OCI-LY7 (cell line): ENCODE measurements at regions not wholly inside any gene's neighbourhood (a gene's known extent, or its start where the extent isn't known, plus 50 kb on each side); places are given as distances from the start of the nearest gene placed in this dataset.
"Not testable (repeated sequence)": the region's sequence is repeated elsewhere in the genome, so short reads cannot be mapped to it uniquely, and the experiment has no call there.

ENCODE experiments used
- BruUV-seq: library from RNA; stranded (reverse); fragments of 400-500 nt; replicated peaks from 2 replicates; lab custom pipeline; 2021; lab: Mats Ljungman, UMichigan
- CTCF ChIA-PET: fragments of 300-600 bp; sonication (Branson Sonifier 250); formaldehyde crosslinking; loops from one replicate; lab custom pipeline; 2022; ENCODE audit warnings: antibody characterized with exemption; ENCODE audit not compliant: unreplicated experiment; lab: Charles Lee
- POLR2A ChIA-PET: fragments of 300-600 bp; sonication (Branson Sonifier 250); formaldehyde crosslinking; loops from one replicate; lab custom pipeline; 2022; ENCODE audit warnings: antibody characterized with exemption; lab: Charles Lee
- DNase-seq: peaks from one replicate; pipeline ENCODE4 v3.0.0-alpha.2; 2015; ENCODE audit warnings: low spot score
- H2AFZ ChIP-seq: fragments of 200-600 bp; sonication (generic), shearing (Covaris generic); 2 replicates; pipeline ENCODE4 v1.6.1; 2014; ENCODE audit warnings: mild to moderate bottlenecking, antibody characterized with exemption, low read length, moderate library complexity
- H3K27ac ChIP-seq: fragments of 200-600 bp; sonication (generic); 2 replicates; pipeline ENCODE4 v1.5.1; 2014; ENCODE audit warnings: mixed run types, low read depth, mild to moderate bottlenecking, moderate library complexity, low read length, inconsistent platforms; ENCODE audit not compliant: poor library complexity, severe bottlenecking
- H3K36me3 ChIP-seq: fragments of 200-600 bp; sonication (generic); 2 replicates; pipeline ENCODE4 v1.6.1; 2014; ENCODE audit warnings: mild to moderate bottlenecking, antibody characterized with exemption, low read length, moderate library complexity, mixed read lengths; ENCODE audit not compliant: insufficient read depth
- H3K4me1 ChIP-seq: fragments of 200-600 bp; sonication (generic); 2 replicates; pipeline ENCODE4 v1.5.1; 2014; ENCODE audit warnings: mild to moderate bottlenecking, low read length; ENCODE audit not compliant: insufficient read depth, poor library complexity, severe bottlenecking
- H3K4me2 ChIP-seq: fragments of 200-600 bp; sonication (generic); 2 replicates; pipeline ENCODE4 v1.6.1; 2014; ENCODE audit warnings: mild to moderate bottlenecking, low read length
- H3K4me3 ChIP-seq: fragments of 200-600 bp; sonication (generic); 2 replicates; pipeline ENCODE4 v1.5.1; 2014; ENCODE audit warnings: mild to moderate bottlenecking, low read depth, low read length; ENCODE audit not compliant: poor library complexity, severe bottlenecking
- H3K79me2 ChIP-seq: fragments of 200-600 bp; sonication (generic); 2 replicates; pipeline ENCODE4 v1.6.1; 2016; ENCODE audit warnings: low read depth, mild to moderate bottlenecking, low read length, moderate library complexity, mixed read lengths; ENCODE audit not compliant: insufficient read depth
- H3K9me2 ChIP-seq: fragments of 200-600 bp; sonication (generic); 2 replicates; pipeline ENCODE4 v1.6.1; 2016; ENCODE audit warnings: mild to moderate bottlenecking, low read length, mixed read lengths; ENCODE audit not compliant: insufficient read depth
- H3K9me3 ChIP-seq: fragments of 200-600 bp; sonication (generic); 2 replicates; pipeline ENCODE4 v1.6.1; 2014; ENCODE audit warnings: mild to moderate bottlenecking, mixed run types, low read length, mixed read lengths
- H4K20me1 ChIP-seq: fragments of 200-600 bp; sonication (generic); 2 replicates; pipeline ENCODE4 v1.6.1; 2014; ENCODE audit warnings: mild to moderate bottlenecking, antibody characterized with exemption, low read length, moderate library complexity, mixed read lengths; ENCODE audit not compliant: insufficient read depth
- EZH2phosphoT487 ChIP-seq: fragments of 200-600 bp; sonication (generic); IDR thresholded peaks from 2 replicates; pipeline ENCODE4 v1.6.1; 2018; ENCODE audit warnings: low read depth, borderline replicate concordance, mild to moderate bottlenecking, mixed run types, antibody characterized with exemption, low read length, moderate library complexity, mixed read lengths
- intact Hi-C: fragments of 100-400 bp; cut with micrococcal nuclease; formaldehyde crosslinking; loops from one replicate; pipeline ENCODE4 v1.10.0; 2022; ENCODE audit not compliant: unreplicated experiment
- TF ChIP-seq, protein P1 (sequence below): fragments of 200-600 bp; sonication (generic); conservative IDR thresholded peaks from 2 replicates; pipeline ENCODE4 v1.5.1; 2014; ENCODE audit warnings: mild to moderate bottlenecking, antibody characterized with exemption, low read length, moderate library complexity, mixed read lengths

DNA sequence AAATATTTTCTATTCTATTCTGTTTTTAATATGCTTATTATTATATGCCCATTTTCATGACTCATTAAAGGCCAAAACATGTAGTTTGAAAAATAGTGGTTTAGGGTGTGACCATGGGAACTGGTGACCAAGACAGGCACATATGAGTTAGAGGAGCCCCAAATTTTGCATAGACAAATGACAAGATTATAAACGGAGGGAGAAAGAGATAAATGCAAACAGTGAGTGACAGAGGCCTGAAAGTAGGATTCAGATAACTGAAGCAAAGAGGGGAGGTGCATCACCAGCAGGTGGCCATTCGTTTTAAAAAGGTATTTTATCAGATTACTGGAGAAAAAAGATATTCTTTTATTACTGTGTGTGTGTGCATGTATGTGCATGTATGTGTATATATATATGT is 391.5 kb upstream of the CHORDC1 start:
- Histone ChIP-seq H3K9me3 (no peaks in the 10 kb centered on the region), H2AFZ (no peak overlapping the region), H3K4me3 (no peak overlapping the region), H3K4me2 (no peak overlapping the region), H3K4me1 (no peaks in the 10 kb centered on the region), H4K20me1 (no peaks in the 10 kb centered on the region), H3K36me3 (no peaks in the 10 kb centered on the region), H3K9me2 (no peaks in the 10 kb centered on the region), H3K79me2 (no peaks in the 10 kb centered on the region), H3K27ac (no peak overlapping the region)
- no TSS peak for BruUV-seq
- intact Hi-C loops, result no loop called here
- TF ChIP-seq EZH2phosphoT487, result no peak
- TF ChIP-seq, protein P1, sequence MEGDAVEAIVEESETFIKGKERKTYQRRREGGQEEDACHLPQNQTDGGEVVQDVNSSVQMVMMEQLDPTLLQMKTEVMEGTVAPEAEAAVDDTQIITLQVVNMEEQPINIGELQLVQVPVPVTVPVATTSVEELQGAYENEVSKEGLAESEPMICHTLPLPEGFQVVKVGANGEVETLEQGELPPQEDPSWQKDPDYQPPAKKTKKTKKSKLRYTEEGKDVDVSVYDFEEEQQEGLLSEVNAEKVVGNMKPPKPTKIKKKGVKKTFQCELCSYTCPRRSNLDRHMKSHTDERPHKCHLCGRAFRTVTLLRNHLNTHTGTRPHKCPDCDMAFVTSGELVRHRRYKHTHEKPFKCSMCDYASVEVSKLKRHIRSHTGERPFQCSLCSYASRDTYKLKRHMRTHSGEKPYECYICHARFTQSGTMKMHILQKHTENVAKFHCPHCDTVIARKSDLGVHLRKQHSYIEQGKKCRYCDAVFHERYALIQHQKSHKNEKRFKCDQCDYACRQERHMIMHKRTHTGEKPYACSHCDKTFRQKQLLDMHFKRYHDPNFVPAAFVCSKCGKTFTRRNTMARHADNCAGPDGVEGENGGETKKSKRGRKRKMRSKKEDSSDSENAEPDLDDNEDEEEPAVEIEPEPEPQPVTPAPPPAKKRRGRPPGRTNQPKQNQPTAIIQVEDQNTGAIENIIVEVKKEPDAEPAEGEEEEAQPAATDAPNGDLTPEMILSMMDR, result no peak
- ChIA-PET CTCF (no interaction called here), POLR2A (no interaction called here)
- no peak for DNase-seq

DNA sequence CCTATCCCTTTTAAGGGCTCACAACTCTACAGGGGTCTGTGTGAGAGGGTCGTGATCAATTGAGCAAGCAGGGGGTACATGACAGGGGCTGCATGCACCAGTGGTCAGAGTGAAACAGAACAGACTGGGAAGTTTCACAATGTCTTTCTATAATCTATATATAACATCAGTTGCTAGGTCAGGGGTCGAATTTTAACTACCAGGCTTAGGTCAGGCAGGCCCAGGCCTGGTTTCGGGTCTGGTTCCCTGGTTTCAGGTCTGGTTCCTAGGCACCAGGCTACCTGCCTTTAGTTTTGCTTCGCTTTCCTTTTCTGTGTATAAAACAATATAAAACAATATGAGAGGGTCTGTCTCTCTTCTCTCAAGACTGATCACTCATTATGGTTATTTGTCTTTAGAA is 390.2 kb upstream of the CHORDC1 start:
- H4K20me1 ChIP-seq, H3K27ac ChIP-seq, H3K79me2 ChIP-seq, H3K9me3 ChIP-seq, POLR2A ChIA-PET, H3K4me1 ChIP-seq, intact Hi-C loops, BruUV-seq, H3K9me2 ChIP-seq, H3K4me3 ChIP-seq, H3K4me2 ChIP-seq, H2AFZ ChIP-seq, CTCF ChIA-PET, DNase-seq, H3K36me3 ChIP-seq: not testable (repeated sequence)

DNA sequence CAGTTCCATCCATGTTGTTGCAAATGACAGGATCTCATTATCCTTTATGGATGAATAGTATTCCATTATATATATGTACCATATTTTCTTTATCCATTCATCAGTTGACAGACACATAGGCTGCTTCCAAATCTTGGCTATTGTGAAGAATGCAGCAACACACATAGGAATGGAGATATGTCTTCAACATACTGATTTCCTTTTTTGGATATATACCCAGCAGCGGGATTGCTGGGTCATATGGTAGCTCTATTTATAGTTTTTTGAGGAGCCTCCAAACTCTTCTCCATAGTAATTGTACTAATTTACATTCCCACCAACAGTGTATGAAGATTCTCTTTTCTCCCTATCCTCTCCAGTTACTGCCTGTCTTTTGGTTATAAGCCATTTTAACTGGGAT is 383.9 kb upstream of the CHORDC1 start:
- Histone ChIP-seq H3K9me3 (no peaks in the 10 kb centered on the region), H3K36me3 (no peaks in the 10 kb centered on the region), H3K4me1 (no peaks in the 10 kb centered on the region), H3K9me2 (no peaks in the 10 kb centered on the region), H3K27ac (no peak overlapping the region), H2AFZ (no peak overlapping the region), H3K79me2 (no peaks in the 10 kb centered on the region), H3K4me3 (no peak overlapping the region), H4K20me1 (no peaks in the 10 kb centered on the region), H3K4me2 (no peak overlapping the region)
- no TSS peak for BruUV-seq
- ChIA-PET CTCF (no interaction called here), POLR2A (no interaction called here)
- no peak for DNase-seq
- intact Hi-C loops, result no loop called here
- TF ChIP-seq EZH2phosphoT487, result no peak
- TF ChIP-seq, protein P1, result no peak
